ENCODE measurements at regions not wholly inside any gene's neighbourhood (a gene's known extent, or its start where the extent isn't known, plus 50 kb on each side); places are given as distances from the start of the nearest gene placed in this dataset.
"Not testable (repeated sequence)": the region's sequence is repeated elsewhere in the genome, so short reads cannot be mapped to it uniquely, and the experiment has no call there.

DNA sequence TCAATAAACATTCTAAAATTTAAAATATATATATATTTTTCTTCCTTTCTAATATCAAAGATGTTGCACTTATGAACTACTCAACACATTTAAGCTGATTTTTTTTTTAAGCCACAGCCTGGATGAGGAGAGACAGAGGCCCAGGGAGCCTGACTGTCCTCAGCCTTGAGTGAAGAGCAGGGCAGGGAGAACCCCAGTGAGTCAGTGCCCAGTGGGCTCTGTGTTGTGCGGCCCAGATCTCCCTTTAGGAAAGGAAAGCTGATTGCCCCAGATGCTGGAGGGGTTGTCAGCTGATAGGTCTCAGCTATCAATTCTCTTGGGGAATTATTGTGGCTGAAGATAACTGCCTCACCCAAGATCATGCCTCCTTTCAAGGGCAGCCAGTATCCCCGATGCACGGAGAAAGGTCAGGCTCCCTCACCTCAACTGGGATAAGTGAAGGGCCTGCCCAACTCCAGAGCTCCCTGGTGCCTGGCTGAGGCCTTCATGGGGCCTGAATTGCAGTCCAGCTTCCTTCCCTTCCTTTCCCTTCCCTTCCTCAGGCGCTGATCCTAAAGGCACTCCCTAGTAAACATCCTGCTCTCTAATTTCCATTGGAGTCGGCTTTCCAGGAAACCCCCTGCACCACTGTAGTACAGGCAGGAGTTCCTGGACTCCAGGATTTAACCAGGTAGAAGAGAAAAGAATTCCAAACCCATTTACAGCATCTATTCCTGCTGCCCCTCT, 106.9 kb upstream of the ATL2 start:
- H2AFZ ChIP-seq (ENCODE audit: low read depth, low read length, severe bottlenecking) = no peak overlapping the region
- no peak overlapping the region for H3K4me2 ChIP-seq (ENCODE audit: low read depth, low read length, poor library complexity, severe bottlenecking)
- TF ChIP-seq EZH2phosphoT487 (conservative IDR thresholded peaks at IDR 0.05; ENCODE audit: low read length) = no peak
- TF ChIP-seq, protein P1, sequence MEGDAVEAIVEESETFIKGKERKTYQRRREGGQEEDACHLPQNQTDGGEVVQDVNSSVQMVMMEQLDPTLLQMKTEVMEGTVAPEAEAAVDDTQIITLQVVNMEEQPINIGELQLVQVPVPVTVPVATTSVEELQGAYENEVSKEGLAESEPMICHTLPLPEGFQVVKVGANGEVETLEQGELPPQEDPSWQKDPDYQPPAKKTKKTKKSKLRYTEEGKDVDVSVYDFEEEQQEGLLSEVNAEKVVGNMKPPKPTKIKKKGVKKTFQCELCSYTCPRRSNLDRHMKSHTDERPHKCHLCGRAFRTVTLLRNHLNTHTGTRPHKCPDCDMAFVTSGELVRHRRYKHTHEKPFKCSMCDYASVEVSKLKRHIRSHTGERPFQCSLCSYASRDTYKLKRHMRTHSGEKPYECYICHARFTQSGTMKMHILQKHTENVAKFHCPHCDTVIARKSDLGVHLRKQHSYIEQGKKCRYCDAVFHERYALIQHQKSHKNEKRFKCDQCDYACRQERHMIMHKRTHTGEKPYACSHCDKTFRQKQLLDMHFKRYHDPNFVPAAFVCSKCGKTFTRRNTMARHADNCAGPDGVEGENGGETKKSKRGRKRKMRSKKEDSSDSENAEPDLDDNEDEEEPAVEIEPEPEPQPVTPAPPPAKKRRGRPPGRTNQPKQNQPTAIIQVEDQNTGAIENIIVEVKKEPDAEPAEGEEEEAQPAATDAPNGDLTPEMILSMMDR (IDR thresholded peaks at IDR 0.05; ENCODE audit: insufficient read depth, low read length, poor library complexity, severe bottlenecking) = no peak

DNA sequence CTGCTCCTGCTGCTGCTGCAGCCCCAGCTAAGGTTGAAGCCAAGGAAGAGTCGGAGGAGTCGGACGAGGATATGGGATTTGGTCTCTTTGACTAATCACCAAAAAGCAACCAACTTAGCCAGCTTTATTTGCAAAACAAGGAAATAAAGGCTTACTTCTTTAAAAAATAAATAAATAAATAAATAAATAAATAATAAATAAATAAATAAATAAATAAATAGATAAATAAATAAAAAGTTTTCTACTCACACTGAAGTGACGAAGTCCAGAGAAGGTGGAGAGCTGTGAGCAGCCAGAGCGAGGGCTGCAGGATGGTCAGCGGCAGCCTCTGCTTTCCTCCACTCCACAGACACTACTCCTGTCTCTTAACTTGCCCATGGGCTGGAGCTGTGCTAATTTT, 105.6 kb upstream of the ATL2 start:
- not testable (repeated sequence) for H3K27me3 ChIP-seq (ENCODE audit: low read length); H2AFZ ChIP-seq (ENCODE audit: low read depth, low read length, severe bottlenecking); H3F3A ChIP-seq (ENCODE audit: insufficient read depth); H3K79me2 ChIP-seq (ENCODE audit: insufficient read depth, low read length); H3K36me3 ChIP-seq (ENCODE audit: low read length); H3K9ac ChIP-seq (ENCODE audit: low read length); H3K4me3 ChIP-seq (ENCODE audit: insufficient read depth, low read length, poor library complexity, severe bottlenecking); H4K20me1 ChIP-seq (ENCODE audit: low read depth, low read length); H3K27ac ChIP-seq (ENCODE audit: low read depth, low read length); H3K9me2 ChIP-seq (replicated peaks; ENCODE audit: insufficient read depth, low read length); H3K4me2 ChIP-seq (ENCODE audit: low read depth, low read length, poor library complexity, severe bottlenecking)
- H3K9me3 ChIP-seq (ENCODE audit: insufficient read depth, low read length) = peaks cover 13% of the 10 kb centered on the region; the same call in 1 of the 2 replicates

More for the DNA sequence above, 106.9 kb upstream of the ATL2 start:
- H3F3A ChIP-seq (ENCODE audit: insufficient read depth) = no peaks in the 10 kb centered on the region
- no peaks in the 10 kb centered on the region for H3K27me3 ChIP-seq (ENCODE audit: low read length)
- peaks cover 13% of the 10 kb centered on the region; the same call in 1 of the 2 replicates for H3K9me3 ChIP-seq (ENCODE audit: insufficient read depth, low read length)
- H3K36me3 ChIP-seq (ENCODE audit: low read length) = no peaks in the 10 kb centered on the region
- no peak overlapping the region for H3K9ac ChIP-seq (ENCODE audit: low read length)
- no peaks in the 10 kb centered on the region for H4K20me1 ChIP-seq (ENCODE audit: low read depth, low read length)
- H3K27ac ChIP-seq (ENCODE audit: low read depth, low read length) = no peak overlapping the region
- H3K79me2 ChIP-seq (ENCODE audit: insufficient read depth, low read length) = no peaks in the 10 kb centered on the region
- no peaks in the 10 kb centered on the region for H3K9me2 ChIP-seq (replicated peaks; ENCODE audit: insufficient read depth, low read length)
- no peak overlapping the region for H3K4me3 ChIP-seq (ENCODE audit: insufficient read depth, low read length, poor library complexity, severe bottlenecking)

DNA sequence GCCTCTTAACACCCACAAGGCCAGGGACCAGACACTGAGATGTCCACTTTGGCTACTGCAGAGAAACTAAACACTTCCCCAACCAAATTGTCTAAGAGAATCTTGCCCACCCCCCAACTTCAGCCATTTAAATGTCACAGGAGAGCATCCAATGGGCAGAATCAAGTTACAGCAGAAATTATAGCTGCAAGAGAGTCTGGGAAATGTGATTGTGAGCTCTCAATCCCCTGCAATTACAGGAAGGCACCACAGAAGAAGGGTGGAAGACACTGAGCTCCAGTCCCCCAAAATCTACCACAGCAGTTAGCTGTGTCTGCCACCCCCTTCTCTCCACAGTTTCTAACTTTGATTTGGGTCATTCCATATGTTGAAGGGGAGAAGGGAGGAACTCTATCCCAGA, 103.5 kb upstream of the ATL2 start:
- no peak for TF ChIP-seq EZH2phosphoT487 (conservative IDR thresholded peaks at IDR 0.05; ENCODE audit: low read length)
- TF ChIP-seq, protein P1 (IDR thresholded peaks at IDR 0.05; ENCODE audit: insufficient read depth, low read length, poor library complexity, severe bottlenecking) = no peak
- Histone ChIP-seq H3K4me3 (ENCODE audit: insufficient read depth, low read length, poor library complexity, severe bottlenecking) (no peak overlapping the region), H3K9ac (ENCODE audit: low read length) (no peak overlapping the region)

DNA sequence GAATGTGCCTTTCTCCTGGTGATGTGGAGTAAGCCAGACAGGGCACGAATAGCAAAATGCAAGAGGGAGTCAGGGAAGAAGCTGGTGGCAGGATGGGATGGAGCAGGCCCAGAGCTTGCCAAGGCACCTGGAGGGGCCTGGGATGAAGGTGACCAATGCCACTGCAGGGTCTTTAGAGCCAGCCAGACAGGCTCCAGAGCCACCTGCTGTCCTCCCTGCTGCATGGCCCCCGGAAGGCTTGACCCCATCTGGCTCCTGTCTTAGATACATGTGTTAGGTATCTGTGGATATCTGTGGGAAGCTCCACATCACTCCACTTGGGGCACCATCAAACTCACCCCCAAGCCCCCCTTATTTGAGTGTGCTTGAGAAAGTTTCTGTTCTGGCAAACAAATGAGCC, 99.9 kb upstream of the ATL2 start:
- H3K9ac ChIP-seq (ENCODE audit: low read length) = no peak overlapping the region
- no peak overlapping the region for H3K4me2 ChIP-seq (ENCODE audit: low read depth, low read length, poor library complexity, severe bottlenecking)
- no peaks in the 10 kb centered on the region for H4K20me1 ChIP-seq (ENCODE audit: low read depth, low read length)
- no peak overlapping the region for H3K27ac ChIP-seq (ENCODE audit: low read depth, low read length)
- no peaks in the 10 kb centered on the region for H3K79me2 ChIP-seq (ENCODE audit: insufficient read depth, low read length)
- peaks cover 13% of the 10 kb centered on the region; the same call in 1 of the 2 replicates for H3K9me3 ChIP-seq (ENCODE audit: insufficient read depth, low read length)
- TF ChIP-seq, protein P1 (IDR thresholded peaks at IDR 0.05; ENCODE audit: insufficient read depth, low read length, poor library complexity, severe bottlenecking) = no peak
- no peak for TF ChIP-seq EZH2phosphoT487 (conservative IDR thresholded peaks at IDR 0.05; ENCODE audit: low read length)
- H3K4me3 ChIP-seq (ENCODE audit: insufficient read depth, low read length, poor library complexity, severe bottlenecking) = no peak overlapping the region
- no peaks in the 10 kb centered on the region for H3F3A ChIP-seq (ENCODE audit: insufficient read depth)
- no peak overlapping the region for H2AFZ ChIP-seq (ENCODE audit: low read depth, low read length, severe bottlenecking)
- H3K9me2 ChIP-seq (replicated peaks; ENCODE audit: insufficient read depth, low read length) = no peaks in the 10 kb centered on the region
- H3K27me3 ChIP-seq (ENCODE audit: low read length) = no peaks in the 10 kb centered on the region
- no peaks in the 10 kb centered on the region for H3K36me3 ChIP-seq (ENCODE audit: low read length)

More for the DNA sequence above, 103.5 kb upstream of the ATL2 start:
- Histone ChIP-seq H3K27ac (ENCODE audit: low read depth, low read length) (no peak overlapping the region), H3K9me3 (ENCODE audit: insufficient read depth, low read length) (peaks cover 13% of the 10 kb centered on the region; the same call in 1 of the 2 replicates), H3K79me2 (ENCODE audit: insufficient read depth, low read length) (no peaks in the 10 kb centered on the region), H2AFZ (ENCODE audit: low read depth, low read length, severe bottlenecking) (no peak overlapping the region), H4K20me1 (ENCODE audit: low read depth, low read length) (no peaks in the 10 kb centered on the region), H3K27me3 (ENCODE audit: low read length) (no peaks in the 10 kb centered on the region), H3K36me3 (ENCODE audit: low read length) (no peaks in the 10 kb centered on the region), H3K9me2 (replicated peaks; ENCODE audit: insufficient read depth, low read length) (no peaks in the 10 kb centered on the region), H3F3A (ENCODE audit: insufficient read depth) (no peaks in the 10 kb centered on the region), H3K4me2 (ENCODE audit: low read depth, low read length, poor library complexity, severe bottlenecking) (no peak overlapping the region)

Measured in SU-DHL-6 (cell line).